HEK293 (cell line): ENCODE measurements at regions not wholly inside any gene's neighbourhood (a gene's known extent, or its start where the extent isn't known, plus 50 kb on each side); places are given as distances from the start of the nearest gene placed in this dataset.

Experiments used
- CTCF ChIP-seq: fragments of 450-650 bp; formaldehyde crosslinking; IDR thresholded peaks from 2 replicates; pipeline ENCODE4 v1.5.1; 2016; ENCODE audit warnings: missing biosample characterization, missing genetic modification characterization
- ZBTB20 ChIP-seq: fragments of 450-650 bp; formaldehyde crosslinking; IDR thresholded peaks from 2 replicates; pipeline ENCODE4 v1.5.1; 2016; ENCODE audit warnings: missing biosample characterization, missing genetic modification characterization
- ZFP41 ChIP-seq: fragments of 450-650 bp; formaldehyde crosslinking; IDR thresholded peaks from 2 replicates; pipeline ENCODE4 v1.5.1; 2016; ENCODE audit warnings: missing biosample characterization, missing genetic modification characterization, borderline replicate concordance
- ZNF391 ChIP-seq: fragments of 450-650 bp; formaldehyde crosslinking; IDR thresholded peaks from 2 replicates; pipeline ENCODE4 v1.5.1; 2016; ENCODE audit warnings: low read depth, missing biosample characterization, missing genetic modification characterization, borderline replicate concordance
- ZNF580 ChIP-seq: fragments of 450-650 bp; formaldehyde crosslinking; IDR thresholded peaks from 2 replicates; pipeline ENCODE4 v1.5.1; 2016; ENCODE audit warnings: missing biosample characterization, missing genetic modification characterization

DNA sequence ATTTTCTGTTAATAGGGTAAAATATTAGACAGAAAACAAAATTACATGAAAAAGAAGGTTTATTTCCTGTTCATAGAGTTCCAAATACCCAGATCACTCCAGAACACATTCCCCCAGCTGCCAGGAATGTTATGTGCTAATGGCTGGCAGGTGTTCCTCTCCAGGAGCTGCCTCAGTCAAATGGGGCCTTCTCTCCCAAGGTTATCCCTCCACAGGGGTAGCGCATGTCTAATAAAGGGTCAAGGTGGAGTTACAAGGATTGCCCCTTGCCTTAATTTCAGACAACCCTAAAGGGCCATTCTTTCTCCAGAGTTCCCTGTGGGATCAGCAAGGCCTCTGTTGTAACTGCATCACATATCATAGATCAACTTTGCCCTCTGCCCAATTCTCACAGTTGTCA lies 148.6 kb upstream of the PLPPR1 start:
- no peak for TF ChIP-seq ZFP41 (tag by site-specific recombination)
- TF ChIP-seq ZNF580 (tag by site-specific recombination), result no peak
- no peak for TF ChIP-seq ZBTB20 (tag by site-specific recombination)
- no peak for TF ChIP-seq CTCF (tag by site-specific recombination)
- TF ChIP-seq ZNF391 (tag by site-specific recombination), result no peak
